Endothelial cell of umbilical vein (primary cell): ENCODE measurements at regions not wholly inside any gene's neighbourhood (a gene's known extent, or its start where the extent isn't known, plus 50 kb on each side); places are given as distances from the start of the nearest gene placed in this dataset.

Experiments
- BruUV-seq: library from RNA; stranded (reverse); fragments of 400-500 nt; replicated peaks from 2 replicates; lab custom pipeline; 2021; lab: Mats Ljungman, UMichigan
- CTCF ChIA-PET: fragments of 300-600, 350-600 bp; sonication (Branson Sonifier 250); formaldehyde crosslinking; loops from one replicate; lab custom pipeline; 2021; ENCODE audit warnings: antibody characterized with exemption, inconsistent platforms; lab: Charles Lee
- POLR2A ChIA-PET: fragments of 300-600, 350-600 bp; sonication (Branson Sonifier 250); formaldehyde crosslinking; loops from one replicate; lab custom pipeline; 2021; ENCODE audit warnings: antibody characterized with exemption, inconsistent platforms; lab: Charles Lee
- DNase-seq: peaks from one replicate; pipeline ENCODE4 v3.0.0-alpha.2; 2011; ENCODE audit warnings: low read depth, low spot score
- FAIRE-seq: peaks from 2 replicates; lab custom pipeline; 2011; peaks lifted over from hg19 to GRCh38; lab: Jason Lieb, UNC
- H2AFZ ChIP-seq: 2 replicates; pipeline ENCODE4 v1.6.0; 2012; ENCODE audit warnings: low read depth, low read length, control low read depth, inconsistent platforms
- H3K27ac ChIP-seq: 2 replicates; pipeline ENCODE4 v1.5.1; 2011; ENCODE audit warnings: low read depth, mild to moderate bottlenecking, control low read depth, low read length, moderate library complexity; ENCODE audit not compliant: insufficient read depth
- H3K27me3 ChIP-seq, 2 experiments: 2 replicates each; pipeline versions ENCODE4 v1.6.0 to v1.6.1; 2011; ENCODE audit warnings: low read length in 2 of 2, mixed read lengths in 1 of 2; ENCODE audit not compliant: control insufficient read depth in 2 of 2, insufficient read depth in 2 of 2
- H3K36me3 ChIP-seq, 2 experiments: 2 replicates in 1 of 2; 3 replicates in 1 of 2; pipeline ENCODE4 v1.5.1; 2011; ENCODE audit warnings: low read length in 2 of 2, mild to moderate bottlenecking in 1 of 2, moderate library complexity in 1 of 2; ENCODE audit not compliant: control insufficient read depth in 2 of 2, insufficient read depth in 2 of 2; ENCODE audit errors: extremely low read depth in 1 of 2
- H3K4me1 ChIP-seq: 3 replicates; pipeline ENCODE4 v1.5.1; 2011; ENCODE audit warnings: mild to moderate bottlenecking, low read length; ENCODE audit not compliant: control insufficient read depth, insufficient read depth; ENCODE audit errors: extremely low read depth
- H3K4me2 ChIP-seq: 2 replicates; pipeline ENCODE4 v1.6.1; 2011; ENCODE audit warnings: low read length, control low read depth, mixed read lengths; ENCODE audit not compliant: insufficient read depth
- H3K4me3 ChIP-seq, 3 experiments: fragments of 200-600 bp in 1 of 3; sonication (generic), shearing (Covaris generic) in 1 of 3; replicated peaks in 1 of 3; 2 replicates each; pipeline ENCODE4 v1.5.1; 2011 to 2016; ENCODE audit warnings: control low read depth in 3 of 3, low read length in 3 of 3, mild to moderate bottlenecking in 2 of 3, inconsistent platforms in 1 of 3, low read depth in 1 of 3, moderate library complexity in 1 of 3; ENCODE audit not compliant: insufficient read depth in 1 of 3
- H3K79me2 ChIP-seq: 2 replicates; pipeline ENCODE4 v1.6.0; 2012; ENCODE audit warnings: low read length, inconsistent platforms; ENCODE audit not compliant: control insufficient read depth, insufficient read depth
- H3K9ac ChIP-seq: replicated peaks from 2 replicates; pipeline ENCODE3; 2011; ENCODE audit warnings: low read length, control low read depth; ENCODE audit not compliant: insufficient read depth; ENCODE audit errors: extremely low read depth
- H3K9me1 ChIP-seq: replicated peaks from 3 replicates; pipeline ENCODE4 v1.6.0; 2011; ENCODE audit warnings: mild to moderate bottlenecking, low read length; ENCODE audit not compliant: control insufficient read depth, insufficient read depth; ENCODE audit errors: extremely low read depth
- H3K9me3 ChIP-seq: replicated peaks from 2 replicates; pipeline ENCODE4 v1.5.1; 2012; ENCODE audit warnings: low read length, inconsistent platforms; ENCODE audit not compliant: control insufficient read depth, insufficient read depth
- H4K20me1 ChIP-seq: replicated peaks from 2 replicates; pipeline ENCODE3; 2011; ENCODE audit warnings: mild to moderate bottlenecking, low read length; ENCODE audit not compliant: control insufficient read depth, insufficient read depth; ENCODE audit errors: extremely low read depth
- EZH2 ChIP-seq: IDR thresholded peaks from 2 replicates; pipeline ENCODE4 v1.6.1; 2012; ENCODE audit warnings: borderline replicate concordance, low read depth, mild to moderate bottlenecking, moderate library complexity, low read length, inconsistent platforms; ENCODE audit not compliant: severe bottlenecking
- FOS ChIP-seq: IDR thresholded peaks from 2 replicates; pipeline ENCODE4 v1.6.1; 2011; ENCODE audit warnings: mild to moderate bottlenecking, low read length, moderate library complexity, borderline replicate concordance; ENCODE audit not compliant: insufficient read depth
- GATA2 ChIP-seq: IDR thresholded peaks from 2 replicates; pipeline ENCODE4 v1.7.0; 2011; ENCODE audit warnings: low read depth, mild to moderate bottlenecking, moderate library complexity, mixed read lengths, low read length; ENCODE audit not compliant: insufficient read length, insufficient read depth
- JUN ChIP-seq: IDR thresholded peaks from 2 replicates; pipeline ENCODE4 v1.6.1; 2011; ENCODE audit warnings: borderline replicate concordance, low read depth; ENCODE audit not compliant: insufficient read length, insufficient read depth
- MYC ChIP-seq: IDR thresholded peaks from one replicate; pipeline ENCODE4 v1.6.1; 2011; ENCODE audit warnings: mild to moderate bottlenecking, low read depth, low read length
- POLR2A ChIP-seq: IDR thresholded peaks from 2 replicates; pipeline ENCODE4 v1.6.1; 2012; ENCODE audit warnings: low read depth, mild to moderate bottlenecking, control low read depth, low read length
- POLR2AphosphoS5 ChIP-seq: IDR thresholded peaks from 2 replicates; pipeline ENCODE4 v1.6.1; 2012; ENCODE audit warnings: low read depth, mild to moderate bottlenecking, control low read depth, low read length, moderate library complexity; ENCODE audit not compliant: insufficient read depth
- dilution Hi-C: fragments of 300-500 bp; cut with MboI; formaldehyde crosslinking; loops from one replicate; pipeline ENCODE4 v1.15.0; 2019; ENCODE audit warnings: low sequenced_read_pairs; ENCODE audit not compliant: extremely low pct_ligation_motif_present
- intact Hi-C: fragments of 100-400 bp; cut with micrococcal nuclease; formaldehyde crosslinking; loops from one replicate; pipeline ENCODE4 v1.10.0; 2022
- TF ChIP-seq, protein P1 (sequence below), 2 donors: IDR thresholded peaks; 1 replicate in 1 of 2; 2 replicates in 1 of 2; pipeline ENCODE4 v1.5.1; 2011; ENCODE audit warnings: low read length in 2 of 2, mild to moderate bottlenecking in 2 of 2, moderate library complexity in 2 of 2, control low read depth in 1 of 2, inconsistent platforms in 1 of 2, low read depth in 1 of 2; ENCODE audit not compliant: insufficient read depth in 1 of 2; ENCODE audit errors: extremely low read depth in 1 of 2
- TF ChIP-seq, protein P2 (sequence below): IDR thresholded peaks from 2 replicates; pipeline ENCODE4 v1.6.1; 2011; ENCODE audit not compliant: insufficient read depth, insufficient read length

DNA sequence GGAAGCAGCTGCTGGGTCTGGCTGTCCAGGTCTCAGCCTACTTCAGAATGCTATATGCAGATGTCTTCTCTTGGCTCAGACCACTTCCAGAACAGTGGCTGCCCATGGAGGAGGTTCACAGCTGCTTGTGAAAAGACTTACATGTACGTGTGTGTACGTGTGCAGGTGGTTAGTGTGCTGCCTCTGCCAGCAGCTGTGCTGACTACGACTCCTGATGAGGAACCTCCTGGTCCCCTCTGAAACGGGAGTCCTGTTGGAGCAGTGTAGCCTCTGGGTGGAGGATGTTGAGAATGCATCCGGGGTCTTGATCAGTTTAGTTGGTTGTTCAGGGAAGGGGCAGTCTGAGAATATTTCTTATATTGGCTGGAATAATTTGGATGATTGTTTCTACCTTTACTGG, 155.9 kb upstream of the WDR1 start:
- Histone ChIP-seq H2AFZ (no peak overlapping the region), H3K9ac (no peak overlapping the region), H3K79me2 (no peaks in the 10 kb centered on the region), H3K9me1 (no peaks in the 10 kb centered on the region), H3K4me3 (no peak overlapping the region), H3K27me3 (no peaks in the 10 kb centered on the region), H4K20me1 (no peaks in the 10 kb centered on the region), H3K9me3 (no peaks in the 10 kb centered on the region), H3K4me2 (no peak overlapping the region), H3K4me1 (no peaks in the 10 kb centered on the region), H3K27ac (no peak overlapping the region), H3K36me3 (no peaks in the 10 kb centered on the region)
- intact Hi-C loops, result no loop called here
- dilution Hi-C loops, result no loop called here
- ChIA-PET POLR2A (no interaction called here), CTCF (no interaction called here)
- DNase-seq (no peak), FAIRE-seq (no peak)
- BruUV-seq, result no TSS peak
- no peak for TF ChIP-seq MYC
- TF ChIP-seq, protein P1, sequence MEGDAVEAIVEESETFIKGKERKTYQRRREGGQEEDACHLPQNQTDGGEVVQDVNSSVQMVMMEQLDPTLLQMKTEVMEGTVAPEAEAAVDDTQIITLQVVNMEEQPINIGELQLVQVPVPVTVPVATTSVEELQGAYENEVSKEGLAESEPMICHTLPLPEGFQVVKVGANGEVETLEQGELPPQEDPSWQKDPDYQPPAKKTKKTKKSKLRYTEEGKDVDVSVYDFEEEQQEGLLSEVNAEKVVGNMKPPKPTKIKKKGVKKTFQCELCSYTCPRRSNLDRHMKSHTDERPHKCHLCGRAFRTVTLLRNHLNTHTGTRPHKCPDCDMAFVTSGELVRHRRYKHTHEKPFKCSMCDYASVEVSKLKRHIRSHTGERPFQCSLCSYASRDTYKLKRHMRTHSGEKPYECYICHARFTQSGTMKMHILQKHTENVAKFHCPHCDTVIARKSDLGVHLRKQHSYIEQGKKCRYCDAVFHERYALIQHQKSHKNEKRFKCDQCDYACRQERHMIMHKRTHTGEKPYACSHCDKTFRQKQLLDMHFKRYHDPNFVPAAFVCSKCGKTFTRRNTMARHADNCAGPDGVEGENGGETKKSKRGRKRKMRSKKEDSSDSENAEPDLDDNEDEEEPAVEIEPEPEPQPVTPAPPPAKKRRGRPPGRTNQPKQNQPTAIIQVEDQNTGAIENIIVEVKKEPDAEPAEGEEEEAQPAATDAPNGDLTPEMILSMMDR (IDR thresholded peaks at IDR 0.05; ENCODE audit: extremely low read depth in 1 of 2, insufficient read depth in 1 of 2, low read depth in 1 of 2, low read length in 2 of 2), result no peak

DNA sequence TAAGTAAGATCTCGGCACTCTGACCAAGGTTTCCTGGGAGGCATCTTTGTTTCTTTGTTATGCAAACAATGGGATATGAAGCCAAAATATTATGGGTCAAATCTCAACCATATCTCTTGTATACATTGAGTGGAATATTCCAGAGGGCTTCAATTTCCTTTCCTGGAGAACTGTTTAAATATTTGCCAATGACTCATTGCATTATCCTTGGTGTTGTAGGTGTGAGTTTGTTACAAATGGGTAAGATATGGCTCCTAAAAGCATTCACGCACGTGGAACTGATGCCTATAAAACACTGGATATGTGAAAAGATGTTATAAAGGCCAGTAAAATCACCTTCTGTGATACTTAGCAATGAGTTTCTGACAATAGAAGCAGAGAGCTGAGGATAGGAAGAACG, 150.5 kb upstream of the WDR1 start:
- DNase-seq (no peak), FAIRE-seq (no peak)
- no peaks in the 10 kb centered on the region for H4K20me1 ChIP-seq
- H3K79me2 ChIP-seq, result no peaks in the 10 kb centered on the region
- no peak overlapping the region for H3K9ac ChIP-seq
- ChIA-PET POLR2A (no interaction called here), CTCF (no interaction called here)
- no peak overlapping the region for H2AFZ ChIP-seq
- H3K36me3 ChIP-seq, result no peaks in the 10 kb centered on the region
- H3K4me3 ChIP-seq, result no peak overlapping the region
- dilution Hi-C loops, result no loop called here
- no TSS peak for BruUV-seq
- H3K4me1 ChIP-seq, result no peaks in the 10 kb centered on the region
- no peaks in the 10 kb centered on the region for H3K9me3 ChIP-seq
- no peak overlapping the region for H3K27ac ChIP-seq
- intact Hi-C loops, result no loop called here
- TF ChIP-seq GATA2 (no peak), POLR2A (no peak), POLR2AphosphoS5 (no peak), MYC (no peak), JUN (no peak), FOS (no peak), EZH2 (no peak)
- TF ChIP-seq, protein P2, sequence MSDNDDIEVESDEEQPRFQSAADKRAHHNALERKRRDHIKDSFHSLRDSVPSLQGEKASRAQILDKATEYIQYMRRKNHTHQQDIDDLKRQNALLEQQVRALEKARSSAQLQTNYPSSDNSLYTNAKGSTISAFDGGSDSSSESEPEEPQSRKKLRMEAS, result no peak
- TF ChIP-seq, protein P1 (IDR thresholded peaks at IDR 0.05; ENCODE audit: extremely low read depth in 1 of 2, insufficient read depth in 1 of 2, low read depth in 1 of 2, low read length in 2 of 2), result no peak
- no peaks in the 10 kb centered on the region for H3K27me3 ChIP-seq
- no peak overlapping the region for H3K4me2 ChIP-seq
- H3K9me1 ChIP-seq, result no peaks in the 10 kb centered on the region
